IPS DF 6.9 (cell line): ENCODE measurements at regions not wholly inside any gene's neighbourhood (a gene's known extent, or its start where the extent isn't known, plus 50 kb on each side); places are given as distances from the start of the nearest gene placed in this dataset.

Experiments
- DNase-seq: peaks from one replicate; pipeline ENCODE4 v3.0.0-alpha.2; 2013; ENCODE audit warnings: low read depth, low spot score
- H3K27ac ChIP-seq: one replicate; pipeline ENCODE4 v1.5.1; 2013; ENCODE audit warnings: low read length, control low read depth
- H3K27me3 ChIP-seq: 2 replicates; pipeline ENCODE4 v1.6.1; 2013; ENCODE audit warnings: mild to moderate bottlenecking, low read length; ENCODE audit not compliant: control insufficient read depth, insufficient read depth
- H3K36me3 ChIP-seq: 2 replicates; pipeline ENCODE4 v1.6.1; 2013; ENCODE audit warnings: low read length; ENCODE audit not compliant: control insufficient read depth, insufficient read depth
- H3K4me1 ChIP-seq: 2 replicates; pipeline ENCODE4 v1.6.1; 2013; ENCODE audit warnings: low read length; ENCODE audit not compliant: control insufficient read depth, insufficient read depth
- H3K4me3 ChIP-seq: 2 replicates; pipeline ENCODE4 v1.5.1; 2013; ENCODE audit warnings: mild to moderate bottlenecking, low read length
- H3K9me3 ChIP-seq: 2 replicates; pipeline ENCODE4 v1.6.1; 2013; ENCODE audit warnings: low read length, inconsistent platforms; ENCODE audit not compliant: control insufficient read depth, insufficient read depth
- WGBS: extraction: QIAGEN DNeasy Blood & Tissue Kit; methylation state at CpG from one replicate; pipeline ENCODE4 v1.1.7; 2013; ENCODE audit warnings: mixed read lengths, missing lambda C conversion rate; ENCODE audit not compliant: insufficient read length, insufficient coverage; 5-methylcytosine and 5-hydroxymethylcytosine counted together

- Histone ChIP-seq H3K36me3 (no peaks in the 10 kb centered on the region), H3K4me3 (no peak overlapping the region), H3K27me3 (no peaks in the 10 kb centered on the region), H3K27ac (no peak overlapping the region), H3K4me1 (no peaks in the 10 kb centered on the region; the same call in 1 of the 2 replicates), H3K9me3 (peaks cover 1% of the 10 kb centered on the region; the same call in 1 of the 2 replicates)
- no peak for DNase-seq
- WGBS, result no CpG with 5 or more reads among the region's 9 CpGs
Observed at GRCh38 chr2:221816566-221816965, 244.5 kb upstream of the EPHA4 start.

DNA sequence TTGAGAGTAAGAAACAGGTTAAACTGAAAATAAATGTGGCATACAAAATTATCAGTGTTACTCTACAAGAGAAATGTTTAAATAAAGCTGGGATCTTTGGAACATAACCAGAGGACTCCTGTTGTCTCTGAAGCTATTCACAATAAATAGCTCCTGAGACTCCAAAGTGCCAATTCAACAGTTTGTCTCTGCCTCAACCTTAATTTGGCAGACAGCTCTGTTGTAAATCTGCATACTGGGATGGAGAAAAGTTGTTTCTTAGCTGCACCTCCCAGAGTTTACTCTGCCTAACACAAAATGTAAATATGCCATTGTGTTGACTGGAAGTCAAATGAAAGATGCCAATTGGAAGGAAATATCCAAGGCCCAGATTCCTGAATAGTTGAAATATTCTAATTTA, 238.5 kb upstream of the EPHA4 start:
- DNase-seq, result no peak
- H3K27ac ChIP-seq, result no peak overlapping the region
- no peaks in the 10 kb centered on the region for H3K4me1 ChIP-seq
- no peaks in the 10 kb centered on the region for H3K36me3 ChIP-seq
- no peaks in the 10 kb centered on the region for H3K27me3 ChIP-seq
- no peak overlapping the region for H3K4me3 ChIP-seq
- peaks cover 1% of the 10 kb centered on the region; the same call in 1 of the 2 replicates for H3K9me3 ChIP-seq

- H3K27ac ChIP-seq, result no peak overlapping the region
- no CpG with 5 or more reads among the region's 4 CpGs for WGBS
- DNase-seq, result no peak
- H3K4me3 ChIP-seq, result no peak overlapping the region
- H3K27me3 ChIP-seq, result no peaks in the 10 kb centered on the region
- no peaks in the 10 kb centered on the region for H3K4me1 ChIP-seq
- no peaks in the 10 kb centered on the region; the same call in 1 of the 2 replicates for H3K9me3 ChIP-seq
- no peaks in the 10 kb centered on the region for H3K36me3 ChIP-seq
Observed at GRCh38 chr2:221810245-221810644, 238.1 kb upstream of the EPHA4 start.

DNA sequence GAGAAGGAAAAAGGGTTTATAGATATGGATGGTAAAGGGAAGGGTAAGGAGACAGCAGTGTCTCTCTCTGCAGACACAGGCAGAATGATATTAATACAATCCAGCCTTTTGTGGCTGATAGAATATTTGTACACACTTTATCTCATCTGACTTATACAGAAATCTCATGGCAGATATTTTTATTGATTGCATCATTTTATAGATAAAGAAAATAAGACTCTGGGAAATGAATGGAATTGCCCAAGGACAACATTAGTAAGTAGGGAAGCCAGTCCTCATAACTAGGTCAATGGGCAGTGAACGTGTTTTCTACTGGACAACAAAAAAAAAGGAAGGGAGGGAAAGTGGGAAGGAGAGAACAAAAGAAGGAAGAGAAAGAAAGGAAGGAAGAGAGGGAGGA, 236.4 kb upstream of the EPHA4 start:
- Histone ChIP-seq H3K4me3 (no peak overlapping the region), H3K27ac (no peak overlapping the region), H3K9me3 (no peaks in the 10 kb centered on the region), H3K36me3 (no peaks in the 10 kb centered on the region), H3K4me1 (no peaks in the 10 kb centered on the region), H3K27me3 (no peaks in the 10 kb centered on the region)
- WGBS, result no CpG with 5 or more reads among the region's 1 CpG
- DNase-seq, result no peak

DNA sequence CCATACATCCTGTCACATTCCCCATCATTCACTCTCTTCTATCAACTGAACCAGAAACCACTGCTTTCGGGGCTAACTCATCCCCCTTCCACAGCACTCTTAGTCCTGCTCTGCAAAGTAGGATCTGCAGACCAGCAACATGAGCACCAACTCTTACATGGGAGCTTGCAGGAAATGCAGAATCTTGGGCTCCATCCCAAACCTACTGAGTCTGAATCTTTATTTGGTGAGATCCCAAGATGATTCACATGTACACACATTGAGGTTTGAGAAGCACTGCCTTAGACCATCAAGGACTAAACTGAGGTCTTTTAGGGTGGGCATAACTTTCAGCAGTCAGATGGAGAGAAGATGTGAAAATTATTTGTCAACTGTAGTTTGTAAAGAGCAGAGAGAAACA, 235.6 kb upstream of the EPHA4 start:
- H3K4me1 ChIP-seq, result no peaks in the 10 kb centered on the region
- no peak for DNase-seq
- no CpG with 5 or more reads among the region's 1 CpG for WGBS
- H3K36me3 ChIP-seq, result no peaks in the 10 kb centered on the region
- no peaks in the 10 kb centered on the region for H3K9me3 ChIP-seq
- H3K27ac ChIP-seq, result no peak overlapping the region
- H3K27me3 ChIP-seq, result no peaks in the 10 kb centered on the region
- H3K4me3 ChIP-seq, result no peak overlapping the region

DNA sequence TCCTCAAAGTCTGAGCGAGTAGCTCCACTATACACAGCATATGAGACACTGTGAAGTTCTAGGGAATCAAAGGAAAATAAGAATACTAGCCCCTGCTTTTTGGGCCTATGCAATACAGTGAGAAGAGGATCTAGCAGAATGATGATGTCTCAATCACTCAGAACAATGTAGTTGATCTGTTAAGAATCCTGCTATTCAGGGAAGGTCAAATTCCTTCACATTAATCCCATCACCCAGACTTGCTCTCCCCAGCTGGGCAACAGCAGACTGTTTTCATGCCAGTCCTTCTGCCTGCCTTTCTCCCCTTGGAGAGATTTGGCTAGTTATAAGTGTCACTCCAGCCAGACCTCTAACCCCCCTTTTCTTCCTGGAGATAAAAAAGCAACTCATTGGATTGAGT, 230.0 kb upstream of the EPHA4 start:
- no peak overlapping the region for H3K27ac ChIP-seq
- no peaks in the 10 kb centered on the region for H3K36me3 ChIP-seq
- no peaks in the 10 kb centered on the region for H3K27me3 ChIP-seq
- no peak overlapping the region for H3K4me3 ChIP-seq
- H3K9me3 ChIP-seq, result no peaks in the 10 kb centered on the region
- DNase-seq, result no peak
- H3K4me1 ChIP-seq, result no peaks in the 10 kb centered on the region
- no CpG with 5 or more reads among the region's 1 CpG for WGBS

- H3K4me3 ChIP-seq, result no peak overlapping the region
Observed at GRCh38 chr2:221792971-221793521, 220.9 kb upstream of the EPHA4 start.

GRCh38 chr2:221791844-221792243, 219.7 kb upstream of the EPHA4 start:
- no peak for DNase-seq
- no CpG with 5 or more reads among the region's 2 CpGs for WGBS
- no peak overlapping the region for H3K4me3 ChIP-seq
- H3K27ac ChIP-seq, result no peak overlapping the region
- H3K36me3 ChIP-seq, result no peaks in the 10 kb centered on the region
- peaks cover 3% of the 10 kb centered on the region; the same call in 1 of the 2 replicates for H3K4me1 ChIP-seq
- H3K9me3 ChIP-seq, result no peaks in the 10 kb centered on the region
- no peaks in the 10 kb centered on the region for H3K27me3 ChIP-seq

More at GRCh38 chr2:221792971-221793521, 220.9 kb upstream of the EPHA4 start:
- no peak overlapping the region for H3K27ac ChIP-seq
- H3K4me1 ChIP-seq, result peaks cover 3% of the 10 kb centered on the region; the same call in 1 of the 2 replicates
- WGBS, result no CpG with 5 or more reads among the region's 7 CpGs
- H3K9me3 ChIP-seq, result no peaks in the 10 kb centered on the region
- no peaks in the 10 kb centered on the region for H3K27me3 ChIP-seq
- DNase-seq, result peak; percentile 52
- no peaks in the 10 kb centered on the region for H3K36me3 ChIP-seq

DNA sequence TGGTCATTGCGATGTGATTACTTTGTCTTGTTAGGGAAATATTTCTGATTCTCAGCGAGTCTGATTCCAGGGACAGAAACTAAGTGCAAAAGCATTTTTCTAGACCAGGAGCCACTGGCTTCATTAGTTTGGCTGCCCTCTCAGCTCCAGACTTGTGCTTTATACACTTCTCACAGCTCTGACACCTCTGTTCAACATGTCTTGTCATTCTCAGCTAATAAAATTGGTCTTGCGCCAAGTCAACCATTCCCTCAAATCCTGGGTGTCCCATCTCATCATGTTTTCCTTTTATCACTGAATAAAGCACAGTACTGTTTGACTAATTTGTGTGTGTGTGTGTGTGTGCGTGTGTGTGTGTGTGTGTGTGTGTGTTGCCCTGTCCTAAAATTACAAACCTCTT, 215.5 kb upstream of the EPHA4 start:
- DNase-seq, result no peak
- WGBS, result no CpG with 5 or more reads among the region's 4 CpGs

GRCh38 chr2:221786297-221786926, 214.3 kb upstream of the EPHA4 start:
- Histone ChIP-seq H3K4me3 (no peak overlapping the region), H3K27me3 (no peaks in the 10 kb centered on the region), H3K36me3 (no peaks in the 10 kb centered on the region), H3K27ac (no peak overlapping the region), H3K9me3 (no peaks in the 10 kb centered on the region), H3K4me1 (no peaks in the 10 kb centered on the region)
- no peak for DNase-seq
- no CpG with 5 or more reads among the region's 5 CpGs for WGBS

More for the DNA sequence above, 215.5 kb upstream of the EPHA4 start:
- H3K27me3 ChIP-seq, result no peaks in the 10 kb centered on the region
- no peak overlapping the region for H3K27ac ChIP-seq
- H3K4me3 ChIP-seq, result no peak overlapping the region
- peaks cover 2% of the 10 kb centered on the region; the same call in 1 of the 2 replicates for H3K4me1 ChIP-seq
- H3K36me3 ChIP-seq, result no peaks in the 10 kb centered on the region
- no peaks in the 10 kb centered on the region for H3K9me3 ChIP-seq

- Histone ChIP-seq H3K4me1 (no peaks in the 10 kb centered on the region), H3K27me3 (no peaks in the 10 kb centered on the region), H3K4me3 (no peak overlapping the region), H3K36me3 (no peaks in the 10 kb centered on the region; the same call in 1 of the 2 replicates), H3K27ac (no peak overlapping the region), H3K9me3 (no peaks in the 10 kb centered on the region)
- no CpG with 5 or more reads among the region's 1 CpG for WGBS
- no peak for DNase-seq
Observed at GRCh38 chr2:221780281-221780688, 208.2 kb upstream of the EPHA4 start.
